HG03097 (cell line): ENCODE measurements at regions not wholly inside any gene's neighbourhood (a gene's known extent, or its start where the extent isn't known, plus 50 kb on each side); places are given as distances from the start of the nearest gene placed in this dataset.

ENCODE experiments used
- ATAC-seq: cut with Tn5 transposase; IDR thresholded peaks from one replicate; pipeline ENCODE4 v1.9.1; 2021; ENCODE audit not compliant: unreplicated experiment, low FRiP score

- ATAC-seq = no peak
Observed at GRCh38 chr17:79406316-79406715, 204.5 kb downstream of the RBFOX3 start.

- no peak for ATAC-seq
Observed at GRCh38 chr17:79405823-79406222, 205.0 kb downstream of the RBFOX3 start.

DNA sequence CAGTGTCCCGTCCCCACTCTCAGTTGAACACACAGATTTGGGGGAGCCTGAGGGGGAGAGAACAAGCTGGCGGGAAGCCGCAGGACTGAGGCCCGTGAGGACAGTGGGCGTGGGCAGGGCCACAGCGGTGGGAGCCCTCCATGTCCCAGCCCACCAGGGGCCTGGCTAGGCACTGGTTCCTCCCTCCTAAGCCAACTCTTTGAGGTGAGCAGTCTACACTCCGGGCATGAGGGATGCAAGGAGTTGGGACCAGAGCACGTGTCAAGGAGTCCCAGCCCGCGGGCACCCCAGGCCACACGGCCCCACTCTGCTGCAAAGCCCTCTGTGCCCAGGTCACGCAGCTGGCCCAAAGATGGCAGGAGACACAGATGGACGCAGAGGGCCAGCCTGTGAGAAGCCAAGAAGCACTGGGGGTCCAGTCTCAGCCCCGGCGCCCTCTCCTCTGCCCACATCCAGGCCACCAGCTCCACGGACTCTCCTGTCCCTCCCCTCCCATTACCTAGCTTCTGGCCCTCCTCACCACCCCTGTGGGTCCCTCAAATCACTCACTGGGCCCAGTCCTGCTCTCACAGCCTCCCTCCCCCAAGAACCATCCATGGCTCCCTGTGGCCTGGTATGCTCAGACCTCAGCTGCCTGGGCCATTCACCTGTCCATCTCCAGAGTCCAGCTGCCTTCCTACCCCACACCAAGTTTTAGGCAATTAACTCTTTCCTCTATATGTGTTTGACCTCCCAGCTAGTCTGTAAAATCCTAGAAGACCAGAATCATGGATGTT is 206.5 kb downstream of the RBFOX3 start:
- no peak for ATAC-seq

DNA sequence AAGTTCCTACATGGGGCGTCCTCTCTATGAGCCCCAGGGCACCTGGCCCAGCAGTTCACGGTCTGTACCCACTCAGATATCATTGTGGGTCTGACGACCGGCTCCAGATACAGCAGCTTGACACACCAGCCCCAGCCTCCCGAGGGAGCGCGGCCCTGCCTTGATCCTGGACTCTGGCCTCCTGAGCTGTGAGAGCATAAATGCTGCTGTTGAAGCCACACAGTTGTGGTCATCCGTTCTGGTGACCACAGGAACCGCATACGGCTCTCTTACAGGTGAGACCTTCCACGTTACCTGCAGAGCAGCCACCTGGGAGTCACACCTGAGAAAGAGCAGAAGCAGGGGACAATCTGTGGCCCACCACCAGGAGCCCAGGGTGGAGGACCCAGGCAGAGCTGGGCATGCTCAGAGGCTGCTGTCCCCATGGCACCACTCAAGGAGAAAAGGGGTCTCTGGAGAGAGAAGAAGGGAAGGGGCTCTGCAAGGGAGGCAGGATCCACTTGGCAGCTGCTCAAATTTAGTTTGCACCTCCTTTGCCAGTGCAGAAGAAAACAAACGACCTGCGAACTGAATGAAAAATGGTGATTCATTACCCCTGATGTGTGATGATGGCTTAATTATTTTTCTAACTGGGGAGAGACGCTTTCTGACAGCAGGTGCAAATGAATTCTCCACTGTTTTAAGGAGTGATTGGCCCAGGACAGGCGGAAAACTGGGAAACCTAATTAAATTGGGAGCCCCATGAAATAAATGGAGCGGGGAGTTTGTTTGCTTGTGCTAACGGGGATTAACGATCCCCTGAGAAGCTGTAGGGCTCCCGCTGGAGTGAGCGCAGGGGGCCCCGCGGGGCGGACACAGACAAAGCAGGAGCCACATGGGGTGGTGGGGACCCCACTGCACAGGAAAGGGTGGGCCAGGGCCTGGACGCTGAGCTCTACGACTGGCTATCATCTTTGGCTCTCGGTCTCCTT is 208.9 kb downstream of the RBFOX3 start:
- no peak for ATAC-seq

DNA sequence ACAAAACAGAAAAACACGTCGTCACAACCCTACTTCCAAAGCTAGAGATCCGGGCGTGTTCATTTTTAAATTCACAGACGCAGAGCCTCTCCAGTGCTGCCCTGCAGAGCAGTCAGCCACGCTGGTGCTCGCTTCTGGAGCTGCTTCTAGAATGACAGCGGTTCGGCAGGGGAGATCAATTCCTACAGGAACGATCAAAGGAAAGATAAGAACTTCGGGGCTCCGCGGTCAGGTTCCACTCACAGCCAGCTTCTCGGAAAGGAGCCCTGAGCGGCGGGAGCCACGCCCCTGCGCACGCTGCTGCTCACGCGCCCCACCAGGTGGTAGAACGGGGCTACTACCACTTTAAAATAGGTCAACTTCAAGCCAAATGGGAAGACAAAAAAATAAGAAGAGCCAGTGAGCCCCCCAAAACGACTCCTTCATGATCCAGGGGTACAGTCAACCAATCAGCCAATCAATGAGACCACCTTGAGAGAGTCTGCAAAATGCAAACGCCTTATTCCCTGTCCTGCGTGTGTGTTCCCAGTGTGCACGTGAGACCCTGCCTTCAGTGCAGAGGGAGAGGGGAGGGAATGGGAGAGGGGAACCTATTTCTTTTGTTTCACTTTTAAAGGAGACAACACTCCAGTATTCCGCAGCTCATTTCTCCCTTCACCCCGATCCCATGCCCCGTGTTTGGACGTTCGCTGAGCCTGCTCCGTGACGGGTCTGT is 209.7 kb downstream of the RBFOX3 start:
- peak; percentile 56 for ATAC-seq

GRCh38 chr17:79399610-79400144 is 211.2 kb downstream of the RBFOX3 start:
- ATAC-seq = no peak

DNA sequence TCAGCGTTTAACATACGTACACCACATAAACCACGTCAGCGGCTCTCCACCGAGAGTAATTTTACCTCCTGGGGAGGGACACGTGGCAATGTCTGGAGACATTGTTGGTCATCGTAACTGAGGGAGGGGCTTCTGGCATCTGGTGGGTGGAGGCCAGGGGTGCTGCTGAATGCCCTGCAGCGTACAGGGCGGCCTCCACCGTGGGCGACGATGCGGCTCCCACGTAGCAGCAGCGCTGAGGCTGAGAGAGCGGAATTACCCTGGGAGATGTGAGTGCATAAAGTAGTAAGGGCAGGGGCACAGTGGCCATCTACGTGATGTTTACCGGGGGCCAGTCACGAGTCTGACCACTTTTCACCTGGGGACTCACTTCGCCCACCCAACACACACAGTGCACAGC is 212.4 kb downstream of the RBFOX3 start:
- no peak for ATAC-seq

DNA sequence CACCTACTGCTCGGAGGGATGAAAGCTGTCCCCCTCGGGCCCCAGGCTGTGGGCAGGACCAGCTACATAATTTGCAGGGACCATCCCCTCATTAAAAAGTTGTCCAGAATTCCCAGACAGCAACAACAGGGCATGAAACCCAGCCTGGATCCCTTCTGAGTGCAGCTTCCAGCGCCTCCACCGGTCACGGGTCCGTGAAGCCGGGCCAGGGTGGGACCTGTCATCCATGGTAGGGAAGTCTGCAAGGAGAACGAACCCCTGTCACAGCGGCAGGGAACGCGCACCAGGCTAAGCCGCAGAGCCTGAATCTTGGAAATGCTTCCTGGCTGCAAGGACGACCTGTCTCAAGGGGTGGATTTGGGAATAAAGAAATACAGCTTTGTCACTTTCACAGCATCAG is 214.2 kb downstream of the RBFOX3 start:
- no peak for ATAC-seq

GRCh38 chr17:79395545-79395944 is 215.3 kb downstream of the RBFOX3 start:
- ATAC-seq = no peak

GRCh38 chr17:79395066-79395465 is 215.8 kb downstream of the RBFOX3 start:
- no peak for ATAC-seq

- ATAC-seq = no peak
Observed at GRCh38 chr17:79393358-79394052, 217.3 kb downstream of the RBFOX3 start.

- no peak for ATAC-seq
Observed at GRCh38 chr17:79392598-79392997, 218.3 kb downstream of the RBFOX3 start.

DNA sequence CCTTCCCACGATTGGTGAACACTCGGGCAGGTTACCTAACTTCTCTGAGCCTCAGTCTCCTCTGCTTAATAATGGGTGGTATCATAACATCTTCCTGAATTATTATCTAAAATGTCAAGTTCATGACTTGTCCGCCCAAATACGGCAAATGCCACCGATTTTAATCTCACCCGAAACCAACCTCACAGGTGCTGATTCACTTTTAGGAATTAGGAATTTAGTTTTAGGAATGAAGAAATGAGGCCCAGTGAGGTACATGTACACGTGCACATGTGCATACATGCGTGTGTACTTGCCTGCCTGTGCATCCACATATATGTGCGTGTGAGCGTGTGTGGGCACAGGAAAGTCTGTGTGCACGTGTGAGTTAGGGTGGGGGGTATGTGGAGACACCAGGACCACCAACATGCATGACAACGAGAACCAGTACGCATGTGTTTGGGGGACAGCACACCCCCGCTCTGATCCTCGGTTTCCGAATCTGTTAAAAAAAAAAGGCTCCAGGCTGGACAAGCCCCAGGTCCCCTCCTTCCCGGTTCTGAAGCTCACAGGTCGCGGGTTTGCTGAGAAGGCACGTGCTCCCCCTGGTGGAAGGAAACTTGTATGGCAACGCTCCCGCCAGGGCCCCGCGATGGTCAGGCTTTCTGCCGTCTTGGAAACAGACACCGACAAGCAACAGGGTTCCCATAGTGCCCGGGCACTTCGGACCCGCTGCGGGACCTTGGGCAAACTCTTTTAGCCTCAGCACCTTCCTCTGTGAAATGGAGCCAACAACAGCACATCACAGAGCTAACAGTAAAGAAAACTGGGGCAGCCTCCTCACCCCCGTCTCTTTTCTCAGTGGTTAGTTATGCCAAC is 219.2 kb downstream of the RBFOX3 start:
- no peak for ATAC-seq

GRCh38 chr17:79389896-79390295 is 221.0 kb downstream of the RBFOX3 start:
- ATAC-seq = no peak

- ATAC-seq = no peak
Observed at GRCh38 chr17:79388556-79389295, 222.1 kb downstream of the RBFOX3 start.

- ATAC-seq = no peak
Observed at GRCh38 chr17:79387783-79388182, 223.1 kb downstream of the RBFOX3 start.

- no peak for ATAC-seq
Observed at GRCh38 chr17:79385962-79386563, 224.8 kb downstream of the RBFOX3 start.

- no peak for ATAC-seq
Observed at GRCh38 chr17:79382313-79382712, 228.5 kb downstream of the RBFOX3 start.
